GM12878 (cell line): ENCODE measurements at regions not wholly inside any gene's neighbourhood (a gene's known extent, or its start where the extent isn't known, plus 50 kb on each side); places are given as distances from the start of the nearest gene placed in this dataset.

Source experiments
- ATF7 ChIP-seq: fragments of 450-650 bp; IDR thresholded peaks from 2 replicates; pipeline ENCODE4 v1.6.1; 2016; ENCODE audit warnings: low read depth, mild to moderate bottlenecking
- MAX ChIP-seq: IDR thresholded peaks from 2 replicates; pipeline ENCODE4 v1.6.1; 2012; ENCODE audit warnings: low read depth, low read length, improper control_type of control experiment
- RAD21 ChIP-seq: IDR thresholded peaks from 2 replicates; pipeline ENCODE4 v1.6.1; 2011; ENCODE audit warnings: mild to moderate bottlenecking, low read depth, low read length, moderate library complexity; ENCODE audit not compliant: insufficient read depth
- SUZ12 ChIP-seq: fragments of 200-600 bp; sonication (generic); IDR thresholded peaks from one replicate; pipeline ENCODE4 v1.6.1; 2018; ENCODE audit warnings: antibody characterized with exemption, mild to moderate bottlenecking; ENCODE audit not compliant: unreplicated experiment

GRCh38 chr5:35417040-35417439 is 186.8 kb upstream of the PRLR start:
- no peak for TF ChIP-seq MAX
- no peak for TF ChIP-seq ATF7
- no peak for TF ChIP-seq SUZ12
- no peak for TF ChIP-seq RAD21
